Gastrocnemius medialis (tissue), 4 donors: ENCODE measurements at regions not wholly inside any gene's neighbourhood (a gene's known extent, or its start where the extent isn't known, plus 50 kb on each side); places are given as distances from the start of the nearest gene placed in this dataset.

ENCODE experiments used
- CTCF ChIP-seq, 5 experiments: fragments of 450-650 bp in 3 of 5; fragments of 200-600 bp in 2 of 5; sonication (generic) in 2 of 5; IDR thresholded peaks in 4 of 5; conservative IDR thresholded peaks in 1 of 5; 1 replicate in 4 of 5; 2 replicates in 1 of 5; pipeline ENCODE4 v1.5.1; 2016 to 2019; ENCODE audit warnings: antibody characterized with exemption in 5 of 5, mild to moderate bottlenecking in 3 of 5, moderate library complexity in 3 of 5
- POLR2A ChIP-seq, 2 donors: fragments of 450-650 bp; IDR thresholded peaks; one replicate each; pipeline ENCODE4 v1.6.1; 2017; ENCODE audit warnings: antibody characterized with exemption in 2 of 2, mild to moderate bottlenecking in 2 of 2, moderate library complexity in 2 of 2

GRCh38 chr7:52917982-52918578, 117.4 kb upstream of the POM121L12 start:
- TF ChIP-seq CTCF (IDR thresholded peaks at IDR 0.05 in 4 of 5, conservative IDR thresholded peaks at IDR 0.05 in 1 of 5) (no peak), POLR2A (IDR thresholded peaks at IDR 0.05) (no peak)
